Heart left ventricle (tissue), 13 donors: ENCODE measurements at regions not wholly inside any gene's neighbourhood (a gene's known extent, or its start where the extent isn't known, plus 50 kb on each side); places are given as distances from the start of the nearest gene placed in this dataset.

Experiments used
- CTCF ChIP-seq, 12 donors: fragments of 200-600 bp; sonication (generic) in 4 of 12; IDR thresholded peaks; one replicate each; pipeline versions ENCODE4 v1.5.0 to v1.8.0; 2018 to 2022; ENCODE audit warnings: antibody characterized with exemption in 12 of 12, mild to moderate bottlenecking in 5 of 12
- POLR2A ChIP-seq, 2 donors: fragments of 450-650 bp; IDR thresholded peaks; one replicate each; pipeline ENCODE4 v1.6.1; 2017; ENCODE audit warnings: antibody characterized with exemption in 2 of 2, mild to moderate bottlenecking in 2 of 2, moderate library complexity in 2 of 2
- donor health status: ischemic (EF 13 %, LVEDD 7.1; RV severe dilation, severe dysfunction).
- donor health status: DM: no; HTN: yes; CAD: no.
- donor health status: DM: no; HTN: no; CAD: no.
- donor health status: ischemic (EF 25% LVEDD 6.9; RV normal size, moderate dysfunction).
- donor health status: ischemic (EF 25% LVEDD 5.7; RV mildly dilated, moderate dysfunction).
- donor health status: ischemic (EF 35%, LVEDD 5.7; RV mildly dilated, moderate dysfunction).
- donor health status: nonischemic (EF 11% LVEDD 7.7; RV severe dilation, severe dysfunction).
- donor health status: DM: yes; HTN: yes; CAD: no.
- donor health status: PGD.
- donor health status: ischemic (EF 29% LVEDD 5.4; RV normal size, mild dysfunction).
- donor health status: nonischemic (EF 23%, LVEDD 6.1; RV moderate dilation, normal function).

GRCh38 chr4:131609039-131609438, 1540.1 kb upstream of the PCDH10 start:
- TF ChIP-seq CTCF (IDR thresholded peaks at IDR 0.05) (no peak), POLR2A (IDR thresholded peaks at IDR 0.05) (no peak)
